Mucosa of descending colon (tissue), 3 donors: ENCODE measurements at regions not wholly inside any gene's neighbourhood (a gene's known extent, or its start where the extent isn't known, plus 50 kb on each side); places are given as distances from the start of the nearest gene placed in this dataset.

Experiments
- ATAC-seq: fragments of 200-7000 bp; cut with Tn5 transposase; one replicate; pipeline ENCODE4 v1.9.1; 2020; ENCODE audit warnings: mild to moderate bottlenecking, moderate library complexity
- DNase-seq, 3 donors: peaks; one replicate each; pipeline ENCODE4 v3.0.0-alpha.2; 2020
- H3K36me3 ChIP-seq: fragments of 200-600 bp; one replicate; pipeline ENCODE4 v1.8.0; 2021; ENCODE audit warnings: low read depth, mild to moderate bottlenecking
- H3K4me1 ChIP-seq: fragments of 200-600 bp; one replicate; pipeline ENCODE4 v1.8.0; 2021; ENCODE audit warnings: low read depth, mild to moderate bottlenecking
- H3K4me3 ChIP-seq: fragments of 200-600 bp; one replicate; pipeline ENCODE4 v1.8.0; 2021; ENCODE audit warnings: mild to moderate bottlenecking
- H3K9me3 ChIP-seq: fragments of 200-600 bp; one replicate; pipeline ENCODE4 v1.8.0; 2021; ENCODE audit warnings: mild to moderate bottlenecking
- CTCF ChIP-seq: fragments of 200-600 bp; IDR thresholded peaks from one replicate; pipeline ENCODE4 v1.8.0; 2022; ENCODE audit warnings: antibody characterized with exemption, mild to moderate bottlenecking
- intact Hi-C, 2 donors: fragments of 100-400 bp; cut with DNase I in 1 of 2; cut with micrococcal nuclease in 1 of 2; formaldehyde crosslinking; loops; one replicate each; pipeline versions ENCODE4 v1.11.0 to v1.11.1; 2022; cut with DNase I, micrococcal nuclease
- donor health status: DM: no; HTN: no; CAD: no; lungs with moderate emphysema.
- donor health status: DM: no; HTN: no; CAD: no.
- donor health status: DM: no; HTN: yes; CAD: no.

DNA sequence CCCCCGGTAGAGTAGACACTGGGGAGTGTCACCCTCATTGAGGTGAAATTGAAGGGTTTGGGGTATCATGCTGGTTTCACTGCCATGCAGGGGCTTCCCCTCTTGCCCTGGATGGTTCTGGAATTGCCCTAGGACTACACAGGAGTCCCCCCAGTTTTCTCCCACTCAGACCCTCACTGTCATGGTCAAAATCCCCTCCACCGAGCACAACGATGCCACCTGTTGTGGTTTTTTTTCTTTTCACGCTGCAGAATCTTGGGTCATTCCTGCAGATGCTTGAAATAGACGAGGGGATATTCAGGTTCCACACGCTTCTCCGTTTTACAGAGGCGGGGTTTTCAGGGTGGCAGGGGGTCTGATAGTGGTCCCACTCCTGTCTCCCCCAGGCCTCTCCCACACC is 255.6 kb downstream of the ENGASE start:
- no peaks in the 10 kb centered on the region for H3K9me3 ChIP-seq
- no peak for TF ChIP-seq CTCF
- no peak for DNase-seq
- no peak for ATAC-seq
- no peaks in the 10 kb centered on the region for H3K36me3 ChIP-seq
- H3K4me3 ChIP-seq = no peak overlapping the region
- intact Hi-C loops = no loop called here
- no peaks in the 10 kb centered on the region for H3K4me1 ChIP-seq

GRCh38 chr17:79326814-79327213 is 252.2 kb downstream of the ENGASE start:
- no peak for ATAC-seq
- intact Hi-C loops = no loop called here
- peak in 1 of 3 donors; percentile 7 for DNase-seq
- TF ChIP-seq CTCF = no peak
- Histone ChIP-seq H3K36me3 (no peaks in the 10 kb centered on the region), H3K4me1 (no peaks in the 10 kb centered on the region), H3K9me3 (no peaks in the 10 kb centered on the region), H3K4me3 (no peak overlapping the region)

GRCh38 chr17:79325709-79326430 is 251.2 kb downstream of the ENGASE start:
- H3K36me3 ChIP-seq = no peaks in the 10 kb centered on the region
- DNase-seq (peak in 2 of 3 donors; percentile 7 to 14), ATAC-seq (no peak)
- no peak overlapping the region for H3K4me3 ChIP-seq
- intact Hi-C loops = no loop called here
- TF ChIP-seq CTCF = no peak
- no peaks in the 10 kb centered on the region for H3K9me3 ChIP-seq
- no peaks in the 10 kb centered on the region for H3K4me1 ChIP-seq

DNA sequence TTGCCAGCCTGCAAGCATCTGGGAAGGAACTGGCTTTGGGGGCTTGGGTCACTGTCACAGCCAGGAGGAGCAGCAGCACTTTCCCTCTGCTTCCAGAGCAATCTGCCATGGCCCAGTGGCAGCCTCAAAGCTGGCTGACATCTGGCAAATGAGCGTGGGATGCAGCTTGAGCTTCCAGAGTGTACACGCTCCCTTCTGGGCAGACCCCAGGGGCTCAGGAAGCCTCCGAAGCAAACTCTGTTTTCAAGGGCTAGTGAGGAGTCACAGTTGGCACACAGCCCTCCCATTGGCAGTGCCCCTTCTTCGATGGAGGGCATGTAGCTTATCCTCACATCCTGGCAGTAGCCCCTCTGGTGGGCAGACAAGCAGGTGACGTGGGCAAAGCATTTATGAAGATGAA is 249.6 kb downstream of the ENGASE start:
- intact Hi-C loops = no loop called here
- H3K36me3 ChIP-seq = no peaks in the 10 kb centered on the region
- no peak overlapping the region for H3K4me3 ChIP-seq
- peak in 1 of 3 donors; percentile 15 for DNase-seq
- no peak for TF ChIP-seq CTCF
- no peak for ATAC-seq
- no peaks in the 10 kb centered on the region for H3K9me3 ChIP-seq
- no peaks in the 10 kb centered on the region for H3K4me1 ChIP-seq

DNA sequence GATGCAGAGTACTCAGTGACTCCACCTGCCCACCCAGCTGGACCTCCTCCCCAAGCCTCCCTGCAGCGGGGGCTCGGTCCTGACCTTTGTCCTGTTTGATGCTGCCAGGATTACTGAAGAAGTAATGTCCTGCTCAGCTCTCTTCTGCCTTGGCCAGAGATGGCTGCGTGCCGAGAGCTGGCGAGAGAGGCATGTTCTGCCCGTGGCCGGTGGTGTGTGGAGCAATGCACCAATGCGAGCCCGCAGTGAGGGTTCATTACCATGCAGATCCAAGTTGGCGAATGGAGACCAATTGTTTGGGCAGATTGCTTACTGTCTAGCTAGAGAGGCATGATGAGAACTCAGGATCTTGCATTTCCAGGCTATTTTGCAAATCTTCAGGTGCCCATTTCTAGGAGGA is 248.9 kb downstream of the ENGASE start:
- ATAC-seq = no peak
- Histone ChIP-seq H3K4me3 (no peak overlapping the region), H3K4me1 (no peaks in the 10 kb centered on the region), H3K9me3 (no peaks in the 10 kb centered on the region), H3K36me3 (no peaks in the 10 kb centered on the region)
- intact Hi-C loops = no loop called here
- no peak for TF ChIP-seq CTCF
- DNase-seq = peak in 1 of 3 donors; percentile 17
